ENCODE measurements at regions not wholly inside any gene's neighbourhood (a gene's known extent, or its start where the extent isn't known, plus 50 kb on each side); places are given as distances from the start of the nearest gene placed in this dataset.
"Not testable (repeated sequence)": the region's sequence is repeated elsewhere in the genome, so short reads cannot be mapped to it uniquely, and the experiment has no call there.

GRCh38 chr3:94483403-94483802 is 420.5 kb downstream of the NSUN3 start:
- H3K9me3 ChIP-seq (ENCODE audit: low read depth) = no peaks in the 10 kb centered on the region
- H3K9ac ChIP-seq = no peak overlapping the region
- no peak overlapping the region for H3K27ac Mint-ChIP-seq
- H3K36me3 Mint-ChIP-seq = no peaks in the 10 kb centered on the region
- H3K4me1 ChIP-seq = no peaks in the 10 kb centered on the region
- no peak overlapping the region for H3K27ac ChIP-seq
- H4K20me1 ChIP-seq (ENCODE audit: low read depth) = no peaks in the 10 kb centered on the region
- no peak for DNase-seq (ENCODE audit: low spot score)
- no peaks in the 10 kb centered on the region for H3K27me3 Mint-ChIP-seq (ENCODE audit: insufficient read depth, low read depth)
- no peaks in the 10 kb centered on the region for H3K36me3 ChIP-seq
- H3K4me1 Mint-ChIP-seq = no peaks in the 10 kb centered on the region
- no peak overlapping the region for H3K4me3 ChIP-seq
- no peak overlapping the region for H2AFZ ChIP-seq (replicated peaks)
- TF ChIP-seq CTCF (IDR thresholded peaks at IDR 0.05) = no peak
- TF ChIP-seq EZH2phosphoT487 (IDR thresholded peaks at IDR 0.05) = no peak
- TF ChIP-seq EZH2 (IDR thresholded peaks at IDR 0.05) = no peak
- no peak overlapping the region for H3K4me3 Mint-ChIP-seq
- H3F3A ChIP-seq (ENCODE audit: low read depth) = no peaks in the 10 kb centered on the region
- H3K27me3 ChIP-seq = no peaks in the 10 kb centered on the region
- no peaks in the 10 kb centered on the region for H3K9me3 Mint-ChIP-seq
- H3K4me2 ChIP-seq = no peak overlapping the region
- H3K79me2 ChIP-seq (ENCODE audit: low read depth) = no peaks in the 10 kb centered on the region

- no peaks in the 10 kb centered on the region for H4K20me1 ChIP-seq (ENCODE audit: low read depth)
- no peak overlapping the region for H2AFZ ChIP-seq (replicated peaks)
- no peaks in the 10 kb centered on the region for H3K27me3 ChIP-seq
- H3K4me2 ChIP-seq = no peak overlapping the region
- H3K36me3 ChIP-seq = no peaks in the 10 kb centered on the region
- no peaks in the 10 kb centered on the region for H3K4me1 ChIP-seq
- Mint-ChIP-seq H3K27me3 (ENCODE audit: insufficient read depth, low read depth) (no peaks in the 10 kb centered on the region), H3K27ac (no peak overlapping the region), H3K9me3 (no peaks in the 10 kb centered on the region), H3K36me3 (no peaks in the 10 kb centered on the region), H3K4me3 (no peak overlapping the region), H3K4me1 (no peaks in the 10 kb centered on the region)
- H3K9me3 ChIP-seq (ENCODE audit: low read depth) = no peaks in the 10 kb centered on the region
- no peaks in the 10 kb centered on the region for H3K79me2 ChIP-seq (ENCODE audit: low read depth)
- TF ChIP-seq EZH2phosphoT487 (IDR thresholded peaks at IDR 0.05) = no peak
- TF ChIP-seq CTCF (IDR thresholded peaks at IDR 0.05) = no peak
- TF ChIP-seq EZH2 (IDR thresholded peaks at IDR 0.05) = no peak
- no peak for DNase-seq (ENCODE audit: low spot score)
- H3F3A ChIP-seq (ENCODE audit: low read depth) = no peaks in the 10 kb centered on the region
- H3K4me3 ChIP-seq = no peak overlapping the region
- no peak overlapping the region for H3K27ac ChIP-seq
- H3K9ac ChIP-seq = no peak overlapping the region
Observed at GRCh38 chr3:94494992-94495391, 432.1 kb downstream of the NSUN3 start.

GRCh38 chr3:94500146-94500545 is 437.3 kb downstream of the NSUN3 start:
- H3K9me3 Mint-ChIP-seq = peaks cover 11% of the 10 kb centered on the region
- H3F3A ChIP-seq (ENCODE audit: low read depth) = no peaks in the 10 kb centered on the region
- no peak for TF ChIP-seq EZH2phosphoT487 (IDR thresholded peaks at IDR 0.05)
- no peak for TF ChIP-seq CTCF (IDR thresholded peaks at IDR 0.05)
- TF ChIP-seq EZH2 (IDR thresholded peaks at IDR 0.05) = no peak

GRCh38 chr3:94507354-94507753 is 444.5 kb downstream of the NSUN3 start:
- H3K4me1 Mint-ChIP-seq = not testable (repeated sequence)

More at GRCh38 chr3:94500146-94500545, 437.3 kb downstream of the NSUN3 start:
- no peaks in the 10 kb centered on the region for H3K27me3 Mint-ChIP-seq (ENCODE audit: insufficient read depth, low read depth)
- no peak overlapping the region for H3K27ac Mint-ChIP-seq
- no peaks in the 10 kb centered on the region for H3K4me1 ChIP-seq
- no peak overlapping the region for H3K4me3 Mint-ChIP-seq
- H4K20me1 ChIP-seq (ENCODE audit: low read depth) = no peaks in the 10 kb centered on the region
- H3K27me3 ChIP-seq = no peaks in the 10 kb centered on the region
- H3K9ac ChIP-seq = no peak overlapping the region
- H3K9me3 ChIP-seq (ENCODE audit: low read depth) = peaks cover 10% of the 10 kb centered on the region
- DNase-seq (ENCODE audit: low spot score) = no peak
- no peak overlapping the region for H2AFZ ChIP-seq (replicated peaks)
- no peaks in the 10 kb centered on the region for H3K4me1 Mint-ChIP-seq
- no peak overlapping the region for H3K4me3 ChIP-seq
- no peak overlapping the region for H3K4me2 ChIP-seq
- H3K36me3 ChIP-seq = no peaks in the 10 kb centered on the region
- no peaks in the 10 kb centered on the region for H3K36me3 Mint-ChIP-seq
- no peaks in the 10 kb centered on the region for H3K79me2 ChIP-seq (ENCODE audit: low read depth)
- H3K27ac ChIP-seq = no peak overlapping the region

More at GRCh38 chr3:94507354-94507753, 444.5 kb downstream of the NSUN3 start:
- H3K36me3 Mint-ChIP-seq; DNase-seq (ENCODE audit: low spot score); H3K4me3 ChIP-seq; H3K9ac ChIP-seq; H3K36me3 ChIP-seq; H3K4me3 Mint-ChIP-seq; H3K79me2 ChIP-seq (ENCODE audit: low read depth); H3K27ac Mint-ChIP-seq; H3K27me3 ChIP-seq; H3F3A ChIP-seq (ENCODE audit: low read depth); H4K20me1 ChIP-seq (ENCODE audit: low read depth); H3K4me1 ChIP-seq; H2AFZ ChIP-seq (replicated peaks); H3K4me2 ChIP-seq; H3K27me3 Mint-ChIP-seq (ENCODE audit: insufficient read depth, low read depth); H3K27ac ChIP-seq: not testable (repeated sequence)
- H3K9me3 Mint-ChIP-seq = peaks cover 11% of the 10 kb centered on the region
- H3K9me3 ChIP-seq (ENCODE audit: low read depth) = peaks cover 11% of the 10 kb centered on the region

Data from neural progenitor cell (in vitro differentiated cells).